ENCODE measurements at regions not wholly inside any gene's neighbourhood (a gene's known extent, or its start where the extent isn't known, plus 50 kb on each side); places are given as distances from the start of the nearest gene placed in this dataset.
"Not testable (repeated sequence)": the region's sequence is repeated elsewhere in the genome, so short reads cannot be mapped to it uniquely, and the experiment has no call there.

DNA sequence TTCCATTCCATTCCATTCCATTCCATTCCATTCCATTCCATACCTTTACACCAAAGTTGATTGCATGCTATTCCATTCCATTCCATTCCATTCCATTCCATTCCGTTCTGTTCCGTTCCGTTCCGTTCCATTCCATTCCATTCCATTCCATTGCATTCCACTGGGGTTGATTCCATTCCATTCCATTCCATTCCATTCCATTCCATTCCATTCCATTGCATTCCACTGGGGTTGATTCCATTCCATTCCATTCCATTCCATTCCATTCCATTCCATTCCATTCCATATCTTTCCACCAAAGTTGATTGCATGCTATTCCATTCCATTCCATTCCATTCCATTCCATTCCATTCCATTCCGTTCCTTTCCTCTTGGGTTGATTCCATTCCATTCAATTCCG lies 151.9 kb downstream of the CWH43 start:
- not testable (repeated sequence) for TF ChIP-seq POLR2A (IDR thresholded peaks at IDR 0.05)
- TF ChIP-seq, protein P1, sequence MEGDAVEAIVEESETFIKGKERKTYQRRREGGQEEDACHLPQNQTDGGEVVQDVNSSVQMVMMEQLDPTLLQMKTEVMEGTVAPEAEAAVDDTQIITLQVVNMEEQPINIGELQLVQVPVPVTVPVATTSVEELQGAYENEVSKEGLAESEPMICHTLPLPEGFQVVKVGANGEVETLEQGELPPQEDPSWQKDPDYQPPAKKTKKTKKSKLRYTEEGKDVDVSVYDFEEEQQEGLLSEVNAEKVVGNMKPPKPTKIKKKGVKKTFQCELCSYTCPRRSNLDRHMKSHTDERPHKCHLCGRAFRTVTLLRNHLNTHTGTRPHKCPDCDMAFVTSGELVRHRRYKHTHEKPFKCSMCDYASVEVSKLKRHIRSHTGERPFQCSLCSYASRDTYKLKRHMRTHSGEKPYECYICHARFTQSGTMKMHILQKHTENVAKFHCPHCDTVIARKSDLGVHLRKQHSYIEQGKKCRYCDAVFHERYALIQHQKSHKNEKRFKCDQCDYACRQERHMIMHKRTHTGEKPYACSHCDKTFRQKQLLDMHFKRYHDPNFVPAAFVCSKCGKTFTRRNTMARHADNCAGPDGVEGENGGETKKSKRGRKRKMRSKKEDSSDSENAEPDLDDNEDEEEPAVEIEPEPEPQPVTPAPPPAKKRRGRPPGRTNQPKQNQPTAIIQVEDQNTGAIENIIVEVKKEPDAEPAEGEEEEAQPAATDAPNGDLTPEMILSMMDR (IDR thresholded peaks at IDR 0.05) = not testable (repeated sequence)

All from thyroid gland (tissue), 4 donors.